GM23338 (cell line): ENCODE measurements at regions not wholly inside any gene's neighbourhood (a gene's known extent, or its start where the extent isn't known, plus 50 kb on each side); places are given as distances from the start of the nearest gene placed in this dataset.

ENCODE experiments used
- ATAC-seq: fragments of 200-7000 bp; cut with Tn5 transposase; 3 replicates; pipeline ENCODE4 v1.9.1; 2020
- DNase-seq: peaks from one replicate; pipeline ENCODE4 v3.0.0-alpha.2; 2015; ENCODE audit warnings: low spot score
- H2AFZ ChIP-seq: fragments of 200-600 bp; sonication (generic); 2 replicates; pipeline ENCODE4 v1.8.0; 2016; ENCODE audit warnings: antibody characterized with exemption, mild to moderate bottlenecking, moderate library complexity
- H3F3A ChIP-seq: fragments of 200-600 bp; sonication (generic); replicated peaks from 2 replicates; pipeline ENCODE4 v1.8.0; 2017; ENCODE audit warnings: antibody characterized with exemption, mixed run types, low read depth
- H3K27ac ChIP-seq: fragments of 200-600 bp; sonication (generic); 2 replicates; pipeline ENCODE4 v1.6.1; 2016; ENCODE audit warnings: low read depth
- H3K27me3 ChIP-seq: fragments of 200-600 bp; sonication (generic); 2 replicates; pipeline ENCODE4 v1.8.0; 2016; ENCODE audit warnings: mild to moderate bottlenecking, mixed run types, moderate library complexity; ENCODE audit not compliant: insufficient read depth
- H3K36me3 ChIP-seq: fragments of 200-600 bp; sonication (generic); 2 replicates; pipeline ENCODE4 v1.8.0; 2016; ENCODE audit warnings: mild to moderate bottlenecking; ENCODE audit not compliant: insufficient read depth
- H3K4me1 ChIP-seq: fragments of 200-600 bp; sonication (generic); 2 replicates; pipeline ENCODE4 v1.8.0; 2016; ENCODE audit warnings: mild to moderate bottlenecking, moderate library complexity; ENCODE audit not compliant: insufficient read depth
- H3K4me2 ChIP-seq: fragments of 200-600 bp; sonication (generic); 2 replicates; pipeline ENCODE4 v1.7.1; 2017; ENCODE audit warnings: mixed run types
- H3K4me3 ChIP-seq: fragments of 200-600 bp; sonication (generic); 2 replicates; pipeline ENCODE4 v1.6.1; 2016; ENCODE audit warnings: mixed run types
- H3K79me2 ChIP-seq: fragments of 200-600 bp; sonication (generic); replicated peaks from 2 replicates; pipeline ENCODE4 v1.8.0; 2017; ENCODE audit warnings: mild to moderate bottlenecking; ENCODE audit not compliant: insufficient read depth
- H3K9me2 ChIP-seq: fragments of 200-600 bp; sonication (generic); 2 replicates; pipeline ENCODE4 v1.8.0; 2017; ENCODE audit not compliant: insufficient read depth
- H4K20me1 ChIP-seq: fragments of 200-600 bp; sonication (generic); replicated peaks from 2 replicates; pipeline ENCODE4 v1.8.0; 2017; ENCODE audit warnings: mild to moderate bottlenecking; ENCODE audit not compliant: insufficient read depth
- H3K27ac Mint-ChIP-seq: 2 replicates; pipeline ENCODE4 v1.8.0; 2020; ENCODE audit warnings: inconsistent platforms, mild to moderate bottlenecking, moderate library complexity, mixed read lengths
- H3K27me3 Mint-ChIP-seq: 3 replicates; pipeline ENCODE4 v1.8.0; 2022; ENCODE audit warnings: low read depth, mild to moderate bottlenecking, moderate library complexity, mixed read lengths, inconsistent platforms; ENCODE audit not compliant: insufficient read depth, poor library complexity
- H3K36me3 Mint-ChIP-seq: 3 replicates; pipeline ENCODE4 v1.8.0; 2021; ENCODE audit warnings: low read depth, mild to moderate bottlenecking, inconsistent platforms, moderate library complexity, mixed read lengths
- H3K4me1 Mint-ChIP-seq: 3 replicates; pipeline ENCODE4 v1.8.0; 2020; ENCODE audit warnings: mild to moderate bottlenecking, inconsistent platforms, mixed read lengths
- H3K4me3 Mint-ChIP-seq: 3 replicates; pipeline ENCODE4 v1.8.0; 2021; ENCODE audit warnings: moderate library complexity, mild to moderate bottlenecking, inconsistent platforms, mixed read lengths
- H3K9me3 Mint-ChIP-seq: 3 replicates; pipeline ENCODE4 v1.8.0; 2020; ENCODE audit warnings: moderate library complexity, mild to moderate bottlenecking, inconsistent platforms, mixed read lengths
- CREB1 ChIP-seq: fragments of 250-450 bp; sonication (Bioruptor Pico); IDR thresholded peaks from 2 replicates; pipeline ENCODE4 v1.5.0; 2020; ENCODE audit warnings: low read depth, mild to moderate bottlenecking, moderate library complexity
- CTCF ChIP-seq, 2 experiments: fragments of 200-600 bp in 1 of 2; sonication (generic) in 1 of 2; conservative IDR thresholded peaks; 2 replicates each; pipeline versions ENCODE4 v1.5.1 to v1.6.1; 2016 to 2017; ENCODE audit warnings: antibody characterized with exemption in 2 of 2, low read depth in 2 of 2, mild to moderate bottlenecking in 2 of 2, moderate library complexity in 1 of 2
- EZH2 ChIP-seq: fragments of 200-600 bp; sonication (generic); IDR thresholded peaks from one replicate; pipeline ENCODE4 v1.8.0; 2017; ENCODE audit warnings: antibody characterized with exemption, mild to moderate bottlenecking, low read depth; ENCODE audit not compliant: unreplicated experiment
- JUNB ChIP-seq: IDR thresholded peaks from one replicate; pipeline ENCODE4 v1.6.1; 2016; ENCODE audit warnings: antibody characterized with exemption; ENCODE audit not compliant: unreplicated experiment
- POLR2AphosphoS5 ChIP-seq: IDR thresholded peaks from 2 replicates; pipeline ENCODE4 v1.6.1; 2016; ENCODE audit warnings: antibody characterized with exemption, low read depth
- REST ChIP-seq: IDR thresholded peaks from one replicate; pipeline ENCODE4 v1.6.1; 2018; ENCODE audit warnings: antibody characterized with exemption; ENCODE audit not compliant: unreplicated experiment
- ZNF331 ChIP-seq: fragments of 250-450 bp; sonication (Bioruptor Pico); IDR thresholded peaks from 2 replicates; pipeline ENCODE4 v1.5.0; 2020; ENCODE audit warnings: low read depth, mild to moderate bottlenecking, moderate library complexity

GRCh38 chr11:30786256-30787110, 200.3 kb upstream of the MPPED2 start (continued):
- TF ChIP-seq CTCF (conservative IDR thresholded peaks at IDR 0.05; ENCODE audit: low read depth in 2 of 2) (no peak), JUNB (no peak), ZNF331 (CRISPR knock-in tag) (no peak), POLR2AphosphoS5 (no peak), REST (no peak)

GRCh38 chr11:30778596-30778995, 192.4 kb upstream of the MPPED2 start:
- Histone ChIP-seq H4K20me1 (no peaks in the 10 kb centered on the region), H2AFZ (no peak overlapping the region), H3F3A (no peaks in the 10 kb centered on the region), H3K9me2 (no peaks in the 10 kb centered on the region), H3K4me2 (no peak overlapping the region), H3K27ac (no peak overlapping the region), H3K36me3 (no peaks in the 10 kb centered on the region), H3K4me1 (peaks cover 5% of the 10 kb centered on the region), H3K4me3 (no peak overlapping the region), H3K79me2 (no peaks in the 10 kb centered on the region), H3K27me3 (no peaks in the 10 kb centered on the region)
- H3K36me3 Mint-ChIP-seq = no peaks in the 10 kb centered on the region
- H3K27me3 Mint-ChIP-seq = no peaks in the 10 kb centered on the region
- ATAC-seq (no peak), DNase-seq (no peak)
- no peak overlapping the region for H3K4me3 Mint-ChIP-seq
- no peaks in the 10 kb centered on the region for H3K9me3 Mint-ChIP-seq
- no peak overlapping the region for H3K27ac Mint-ChIP-seq
- peaks cover 20% of the 10 kb centered on the region for H3K4me1 Mint-ChIP-seq
- TF ChIP-seq CREB1 (CRISPR knock-in tag) (no peak), EZH2 (no peak)

GRCh38 chr11:30775233-30775522, 189.0 kb upstream of the MPPED2 start:
- Mint-ChIP-seq H3K4me1 (peaks cover 20% of the 10 kb centered on the region), H3K4me3 (no peak overlapping the region), H3K27me3 (no peaks in the 10 kb centered on the region), H3K27ac (no peak overlapping the region), H3K9me3 (no peaks in the 10 kb centered on the region), H3K36me3 (no peaks in the 10 kb centered on the region)
- DNase-seq (peak; percentile 51), ATAC-seq (peak; percentile 86)
- Histone ChIP-seq H3K4me2 (no peak overlapping the region; the same call in 1 of the 2 replicates), H2AFZ (peak overlapping the region; percentile 87; the same call in 1 of the 2 replicates), H3K4me1 (peaks cover 5% of the 10 kb centered on the region), H3K9me2 (0 out of 2 replicates have a peak, but pooled peaks cover 2% of the 10 kb centered on the region), H3K4me3 (no peak overlapping the region), H3K27me3 (no peaks in the 10 kb centered on the region), H3K79me2 (no peaks in the 10 kb centered on the region), H3F3A (no peaks in the 10 kb centered on the region), H4K20me1 (no peaks in the 10 kb centered on the region), H3K36me3 (no peaks in the 10 kb centered on the region), H3K27ac (no peak overlapping the region)
- 0 out of 4 replicates have a peak, but pooled peaks of 1 of the 2 experiments have one; percentile 16 for TF ChIP-seq CTCF (conservative IDR thresholded peaks at IDR 0.05; ENCODE audit: low read depth in 2 of 2)
- no peak for TF ChIP-seq JUNB
